RWPE1 (cell line): ENCODE measurements at regions not wholly inside any gene's neighbourhood (a gene's known extent, or its start where the extent isn't known, plus 50 kb on each side); places are given as distances from the start of the nearest gene placed in this dataset.

Source experiments
- CTCF ChIA-PET: fragments of 350-600 bp; sonication (Branson Sonifier 250); formaldehyde crosslinking; extraction: SDS; loops from one replicate; lab custom pipeline; 2021; lab: Yijun Ruan, JAX
- POLR2A ChIA-PET: fragments of 400-600 bp; formaldehyde crosslinking; extraction: SDS; loops from one replicate; lab custom pipeline; 2020; ENCODE audit warnings: antibody characterized with exemption; ENCODE audit not compliant: low non-redundant PET; lab: Yijun Ruan, JAX
- DNase-seq: peaks from one replicate; pipeline ENCODE4 v3.0.0; 2012; ENCODE audit warnings: low spot score
- H3K27ac ChIP-seq: fragments of 450-650 bp; 2 replicates; pipeline ENCODE4 v1.5.1; 2017
- TF ChIP-seq, protein P1 (sequence below): fragments of 450-650 bp; conservative IDR thresholded peaks from 2 replicates; pipeline ENCODE4 v1.5.1; 2017; ENCODE audit warnings: low read depth, mild to moderate bottlenecking

DNA sequence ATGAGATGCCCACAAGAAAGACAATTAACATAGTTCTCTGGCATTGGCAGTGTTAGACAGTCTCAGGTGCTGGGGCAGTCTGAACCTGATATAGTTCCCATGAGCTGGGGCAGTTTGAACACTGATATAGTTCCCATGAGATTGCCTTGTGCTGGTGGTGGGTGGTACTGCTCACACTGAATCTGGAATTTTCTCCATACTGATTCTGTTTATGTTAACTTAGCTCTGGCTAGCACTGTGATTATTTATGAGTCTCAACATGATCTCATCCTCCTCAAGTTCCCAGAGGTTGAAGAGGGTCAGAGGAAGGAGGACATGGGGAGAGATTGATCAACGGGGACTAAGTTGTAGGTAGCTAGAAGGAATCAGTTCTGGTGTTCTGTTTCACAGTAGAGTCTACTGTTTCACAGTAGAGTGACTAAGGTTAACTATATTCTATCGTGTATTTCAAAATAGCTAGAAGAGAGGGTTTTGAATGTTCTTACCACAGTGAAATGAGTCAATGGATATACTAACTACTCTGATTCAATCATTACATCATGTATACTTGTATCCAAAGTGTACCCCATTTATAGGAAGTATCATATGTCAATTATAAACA is 379.9 kb downstream of the ADAM29 start:
- ChIA-PET CTCF (no interaction called here), POLR2A (interaction anchor here (0.5 kb wide), 1 partner anchor 94 kb away, joined by 6 read pairs; no protein-coding TSS in a partner anchor)
- H3K27ac ChIP-seq: no peak overlapping the region
- no peak for DNase-seq
- TF ChIP-seq, protein P1, sequence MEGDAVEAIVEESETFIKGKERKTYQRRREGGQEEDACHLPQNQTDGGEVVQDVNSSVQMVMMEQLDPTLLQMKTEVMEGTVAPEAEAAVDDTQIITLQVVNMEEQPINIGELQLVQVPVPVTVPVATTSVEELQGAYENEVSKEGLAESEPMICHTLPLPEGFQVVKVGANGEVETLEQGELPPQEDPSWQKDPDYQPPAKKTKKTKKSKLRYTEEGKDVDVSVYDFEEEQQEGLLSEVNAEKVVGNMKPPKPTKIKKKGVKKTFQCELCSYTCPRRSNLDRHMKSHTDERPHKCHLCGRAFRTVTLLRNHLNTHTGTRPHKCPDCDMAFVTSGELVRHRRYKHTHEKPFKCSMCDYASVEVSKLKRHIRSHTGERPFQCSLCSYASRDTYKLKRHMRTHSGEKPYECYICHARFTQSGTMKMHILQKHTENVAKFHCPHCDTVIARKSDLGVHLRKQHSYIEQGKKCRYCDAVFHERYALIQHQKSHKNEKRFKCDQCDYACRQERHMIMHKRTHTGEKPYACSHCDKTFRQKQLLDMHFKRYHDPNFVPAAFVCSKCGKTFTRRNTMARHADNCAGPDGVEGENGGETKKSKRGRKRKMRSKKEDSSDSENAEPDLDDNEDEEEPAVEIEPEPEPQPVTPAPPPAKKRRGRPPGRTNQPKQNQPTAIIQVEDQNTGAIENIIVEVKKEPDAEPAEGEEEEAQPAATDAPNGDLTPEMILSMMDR: no peak

- ChIA-PET POLR2A (no interaction called here), CTCF (interaction anchor here (0.7 kb wide), 1 partner anchor 1547 kb away, joined by 3 read pairs; no protein-coding TSS in a partner anchor)
- TF ChIP-seq, protein P1: no peak
- H3K27ac ChIP-seq: no peak overlapping the region
- DNase-seq: no peak
Measured at GRCh38 chr4:175306436-175306835, 388.3 kb downstream of the ADAM29 start.

- POLR2A ChIA-PET: no interaction called here
- no peak overlapping the region for H3K27ac ChIP-seq
- no peak for DNase-seq
- CTCF ChIA-PET: no interaction called here
- TF ChIP-seq, protein P1: no peak
Measured at GRCh38 chr4:175307326-175307725, 389.2 kb downstream of the ADAM29 start.

DNA sequence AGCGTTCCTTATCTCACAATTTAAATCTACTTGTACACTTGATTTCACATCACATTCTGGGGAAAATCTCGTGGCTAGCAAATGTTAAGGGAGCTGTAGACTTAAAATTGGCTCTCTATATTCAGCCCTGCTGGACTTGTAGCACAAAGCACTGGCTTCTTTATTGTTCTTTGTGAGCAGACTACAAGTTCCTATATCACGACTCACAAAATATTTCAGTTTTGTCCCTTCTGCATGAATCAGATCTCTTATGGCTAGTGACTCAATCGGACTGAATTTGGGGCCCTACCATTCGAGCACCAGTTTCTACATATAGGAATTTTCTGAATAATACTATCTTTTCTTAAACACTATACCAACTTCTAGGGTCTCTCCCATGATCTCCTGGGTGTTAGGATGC is 390.1 kb downstream of the ADAM29 start:
- TF ChIP-seq, protein P1: no peak
- H3K27ac ChIP-seq: no peak overlapping the region
- ChIA-PET CTCF (no interaction called here), POLR2A (no interaction called here)
- DNase-seq: peak; percentile 2

DNA sequence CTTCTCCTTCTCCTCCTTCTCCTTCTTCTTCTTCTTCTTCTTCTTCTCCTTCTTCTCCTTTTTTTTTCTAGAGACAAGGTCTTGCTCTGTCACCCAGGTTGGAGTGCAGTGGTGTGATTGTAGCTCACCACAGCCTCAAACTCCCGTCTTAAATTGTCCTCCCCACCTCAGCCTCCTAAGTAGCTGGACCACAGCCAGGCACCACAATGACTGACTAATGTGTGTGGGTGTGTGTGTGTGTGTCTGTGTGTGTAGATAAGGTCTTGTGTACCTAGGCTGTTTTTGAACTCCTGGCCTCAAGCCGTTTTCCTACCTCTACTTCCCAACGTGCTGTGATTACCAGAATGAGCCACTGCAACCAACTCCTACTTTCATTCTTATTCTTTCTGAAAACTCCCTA is 390.9 kb downstream of the ADAM29 start:
- ChIA-PET CTCF (no interaction called here), POLR2A (no interaction called here)
- no peak for DNase-seq
- TF ChIP-seq, protein P1: no peak
- H3K27ac ChIP-seq: no peak overlapping the region

GRCh38 chr4:175325230-175325629 is 407.1 kb downstream of the ADAM29 start:
- DNase-seq: no peak
- TF ChIP-seq, protein P1: no peak
- ChIA-PET POLR2A (no interaction called here), CTCF (no interaction called here)
- H3K27ac ChIP-seq: no peak overlapping the region

GRCh38 chr4:175326796-175327195 is 408.6 kb downstream of the ADAM29 start:
- ChIA-PET POLR2A (no interaction called here), CTCF (no interaction called here)
- TF ChIP-seq, protein P1: no peak
- no peak for DNase-seq
- no peak overlapping the region for H3K27ac ChIP-seq
